Stomach (tissue), 4 donors: ENCODE measurements at regions not wholly inside any gene's neighbourhood (a gene's known extent, or its start where the extent isn't known, plus 50 kb on each side); places are given as distances from the start of the nearest gene placed in this dataset.

ENCODE experiments used
- EP300 ChIP-seq: sonication (generic); formaldehyde crosslinking; IDR thresholded peaks from one replicate; pipeline ENCODE4 v1.6.1; 2017; ENCODE audit warnings: antibody characterized with exemption
- POLR2A ChIP-seq, 4 donors: fragments of 450-650 bp; IDR thresholded peaks; one replicate each; pipeline ENCODE4 v1.6.1; 2016; ENCODE audit warnings: antibody characterized with exemption in 4 of 4, control low read depth in 2 of 4, mild to moderate bottlenecking in 1 of 4, moderate library complexity in 1 of 4
- POLR2AphosphoS5 ChIP-seq, 3 donors: sonication (generic); formaldehyde crosslinking; IDR thresholded peaks; one replicate each; pipeline ENCODE4 v1.6.1; 2016; ENCODE audit warnings: antibody characterized with exemption in 3 of 3
- TF ChIP-seq, protein P1 (sequence below), 7 experiments: fragments of 450-650 bp in 4 of 7; fragments of 200-600 bp in 3 of 7; sonication (generic) in 3 of 7; IDR thresholded peaks; one replicate each; pipeline ENCODE4 v1.5.1; 2016 to 2019; ENCODE audit warnings: antibody characterized with exemption in 7 of 7, control low read depth in 2 of 7, mild to moderate bottlenecking in 1 of 7

GRCh38 chr10:31133792-31134310 is 102.2 kb upstream of the ZNF438 start:
- TF ChIP-seq POLR2AphosphoS5 (IDR thresholded peaks at IDR 0.05): peak in 2 of 3 donors; percentile 48 to 57
- TF ChIP-seq EP300: no peak
- TF ChIP-seq, protein P1, sequence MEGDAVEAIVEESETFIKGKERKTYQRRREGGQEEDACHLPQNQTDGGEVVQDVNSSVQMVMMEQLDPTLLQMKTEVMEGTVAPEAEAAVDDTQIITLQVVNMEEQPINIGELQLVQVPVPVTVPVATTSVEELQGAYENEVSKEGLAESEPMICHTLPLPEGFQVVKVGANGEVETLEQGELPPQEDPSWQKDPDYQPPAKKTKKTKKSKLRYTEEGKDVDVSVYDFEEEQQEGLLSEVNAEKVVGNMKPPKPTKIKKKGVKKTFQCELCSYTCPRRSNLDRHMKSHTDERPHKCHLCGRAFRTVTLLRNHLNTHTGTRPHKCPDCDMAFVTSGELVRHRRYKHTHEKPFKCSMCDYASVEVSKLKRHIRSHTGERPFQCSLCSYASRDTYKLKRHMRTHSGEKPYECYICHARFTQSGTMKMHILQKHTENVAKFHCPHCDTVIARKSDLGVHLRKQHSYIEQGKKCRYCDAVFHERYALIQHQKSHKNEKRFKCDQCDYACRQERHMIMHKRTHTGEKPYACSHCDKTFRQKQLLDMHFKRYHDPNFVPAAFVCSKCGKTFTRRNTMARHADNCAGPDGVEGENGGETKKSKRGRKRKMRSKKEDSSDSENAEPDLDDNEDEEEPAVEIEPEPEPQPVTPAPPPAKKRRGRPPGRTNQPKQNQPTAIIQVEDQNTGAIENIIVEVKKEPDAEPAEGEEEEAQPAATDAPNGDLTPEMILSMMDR (IDR thresholded peaks at IDR 0.05): no peak
- TF ChIP-seq POLR2A (IDR thresholded peaks at IDR 0.05): no peak
